Brain microvascular endothelial cell (primary cell): ENCODE measurements at regions not wholly inside any gene's neighbourhood (a gene's known extent, or its start where the extent isn't known, plus 50 kb on each side); places are given as distances from the start of the nearest gene placed in this dataset.
"Not testable (repeated sequence)": the region's sequence is repeated elsewhere in the genome, so short reads cannot be mapped to it uniquely, and the experiment has no call there.

Experiments used
- DNase-seq: peaks from one replicate; pipeline ENCODE4 v3.0.0-alpha.2; 2020
- H3K27ac ChIP-seq: fragments of 250-450 bp; sonication (Bioruptor Pico); 2 replicates; pipeline ENCODE4 v1.5.1; 2020; ENCODE audit warnings: mild to moderate bottlenecking, moderate library complexity
- H3K27me3 ChIP-seq: fragments of 250-450 bp; sonication (Bioruptor Pico); replicated peaks from 2 replicates; pipeline ENCODE4 v1.5.1; 2020; ENCODE audit warnings: mild to moderate bottlenecking
- H3K36me3 ChIP-seq: fragments of 250-450 bp; sonication (Bioruptor Pico); replicated peaks from 2 replicates; pipeline ENCODE4 v1.5.1; 2020; ENCODE audit warnings: mild to moderate bottlenecking
- H3K4me3 ChIP-seq: 2 replicates; pipeline ENCODE4 v1.5.1; 2011; ENCODE audit warnings: low read depth, mild to moderate bottlenecking, control low read depth, low read length, moderate library complexity
- CTCF ChIP-seq: IDR thresholded peaks from 2 replicates; pipeline ENCODE4 v1.5.1; 2011; ENCODE audit warnings: low read depth, mild to moderate bottlenecking, moderate library complexity, low read length, control low read depth, inconsistent platforms; ENCODE audit errors: missing control alignments
- in situ Hi-C: cut with HindIII; loops from 2 replicates; pipeline ENCODE4 v1.10.0; 2017; ENCODE audit warnings: low sequenced_read_pairs, low pct_ligation_motif_present

- DNase-seq = no peak
- in situ Hi-C loops = no loop called here
- TF ChIP-seq CTCF = no peak
- Histone ChIP-seq H3K36me3 (no peaks in the 10 kb centered on the region), H3K27ac (no peak overlapping the region), H3K27me3 (no peaks in the 10 kb centered on the region), H3K4me3 (no peak overlapping the region)
Observed at GRCh38 chr9:84521208-84521607, 148.3 kb upstream of the NTRK2 start.

GRCh38 chr9:84526211-84526610 is 143.3 kb upstream of the NTRK2 start:
- H3K36me3 ChIP-seq, DNase-seq, in situ Hi-C loops: not testable (repeated sequence)

GRCh38 chr9:84527060-84527720 is 142.3 kb upstream of the NTRK2 start:
- H3K27me3 ChIP-seq, DNase-seq, H3K27ac ChIP-seq, H3K4me3 ChIP-seq, in situ Hi-C loops, H3K36me3 ChIP-seq: not testable (repeated sequence)

More at GRCh38 chr9:84526211-84526610, 143.3 kb upstream of the NTRK2 start:
- not testable (repeated sequence) for H3K27ac ChIP-seq, H3K27me3 ChIP-seq, H3K4me3 ChIP-seq

GRCh38 chr9:84535973-84536372 is 133.6 kb upstream of the NTRK2 start:
- H3K4me3 ChIP-seq, H3K27ac ChIP-seq, H3K36me3 ChIP-seq, in situ Hi-C loops, H3K27me3 ChIP-seq, DNase-seq: not testable (repeated sequence)

- no peak for DNase-seq
- Histone ChIP-seq H3K36me3 (no peaks in the 10 kb centered on the region), H3K27ac (no peak overlapping the region), H3K4me3 (no peak overlapping the region), H3K27me3 (no peaks in the 10 kb centered on the region)
- in situ Hi-C loops = no loop called here
- no peak for TF ChIP-seq CTCF
Observed at GRCh38 chr9:84538879-84539278, 130.7 kb upstream of the NTRK2 start.

- H3K36me3 ChIP-seq = no peaks in the 10 kb centered on the region
- no peak overlapping the region for H3K27ac ChIP-seq
- no peak for TF ChIP-seq CTCF
- H3K4me3 ChIP-seq = no peak overlapping the region
- DNase-seq = no peak
- no peaks in the 10 kb centered on the region for H3K27me3 ChIP-seq
- in situ Hi-C loops = no loop called here
Observed at GRCh38 chr9:84542554-84542953, 127.0 kb upstream of the NTRK2 start.

GRCh38 chr9:84554069-84554664 is 115.4 kb upstream of the NTRK2 start:
- in situ Hi-C loops = no loop called here
- Histone ChIP-seq H3K27me3 (no peaks in the 10 kb centered on the region), H3K4me3 (no peak overlapping the region), H3K27ac (no peak overlapping the region), H3K36me3 (no peaks in the 10 kb centered on the region)
- no peak for TF ChIP-seq CTCF
- DNase-seq = no peak
